ENCODE measurements at regions not wholly inside any gene's neighbourhood (a gene's known extent, or its start where the extent isn't known, plus 50 kb on each side); places are given as distances from the start of the nearest gene placed in this dataset.
A peak's percentile ranks its signal among the peaks of the same experiment; 100 is the strongest.
"Not testable (repeated sequence)": the region's sequence is repeated elsewhere in the genome, so short reads cannot be mapped to it uniquely, and the experiment has no call there.

DNA sequence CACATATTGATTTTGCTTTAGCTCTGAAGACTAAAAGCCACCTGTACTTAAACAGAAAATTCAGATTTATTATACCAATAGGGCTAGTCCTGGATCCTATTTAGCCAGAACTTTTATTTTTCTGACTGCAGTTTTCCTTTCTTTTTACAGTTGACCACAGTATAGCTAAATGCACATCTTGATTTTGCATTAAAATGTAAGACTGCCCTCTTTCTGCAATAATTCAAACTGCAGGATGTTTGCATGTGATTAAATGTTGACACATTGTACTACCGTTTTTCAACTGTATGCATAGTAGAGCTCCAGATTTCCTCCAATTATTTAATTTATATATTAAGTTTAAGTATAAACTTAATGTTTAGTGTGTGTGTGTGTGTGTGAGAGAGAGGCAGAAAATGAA, 1262.9 kb downstream of the SUCLG1 start:
- no peaks in the 10 kb centered on the region for H3K27me3 ChIP-seq (ENCODE audit: low read depth)
- no peaks in the 10 kb centered on the region for H3K4me1 ChIP-seq
- intact Hi-C loops (cut with micrococcal nuclease): loop anchor here (10.0 kb wide), 1 partner anchor 501 kb away; no protein-coding TSS in a partner anchor
- no peak overlapping the region for H3K27ac ChIP-seq (replicated peaks)
- H3K36me3 ChIP-seq: no peaks in the 10 kb centered on the region
- no peak overlapping the region for H3K4me3 ChIP-seq
- DNase-seq: no peak
- no peaks in the 10 kb centered on the region for H3K9me3 ChIP-seq (replicated peaks)
- TF ChIP-seq, protein P1, sequence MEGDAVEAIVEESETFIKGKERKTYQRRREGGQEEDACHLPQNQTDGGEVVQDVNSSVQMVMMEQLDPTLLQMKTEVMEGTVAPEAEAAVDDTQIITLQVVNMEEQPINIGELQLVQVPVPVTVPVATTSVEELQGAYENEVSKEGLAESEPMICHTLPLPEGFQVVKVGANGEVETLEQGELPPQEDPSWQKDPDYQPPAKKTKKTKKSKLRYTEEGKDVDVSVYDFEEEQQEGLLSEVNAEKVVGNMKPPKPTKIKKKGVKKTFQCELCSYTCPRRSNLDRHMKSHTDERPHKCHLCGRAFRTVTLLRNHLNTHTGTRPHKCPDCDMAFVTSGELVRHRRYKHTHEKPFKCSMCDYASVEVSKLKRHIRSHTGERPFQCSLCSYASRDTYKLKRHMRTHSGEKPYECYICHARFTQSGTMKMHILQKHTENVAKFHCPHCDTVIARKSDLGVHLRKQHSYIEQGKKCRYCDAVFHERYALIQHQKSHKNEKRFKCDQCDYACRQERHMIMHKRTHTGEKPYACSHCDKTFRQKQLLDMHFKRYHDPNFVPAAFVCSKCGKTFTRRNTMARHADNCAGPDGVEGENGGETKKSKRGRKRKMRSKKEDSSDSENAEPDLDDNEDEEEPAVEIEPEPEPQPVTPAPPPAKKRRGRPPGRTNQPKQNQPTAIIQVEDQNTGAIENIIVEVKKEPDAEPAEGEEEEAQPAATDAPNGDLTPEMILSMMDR (IDR thresholded peaks at IDR 0.05; ENCODE audit: borderline replicate concordance): peak; percentile 75

DNA sequence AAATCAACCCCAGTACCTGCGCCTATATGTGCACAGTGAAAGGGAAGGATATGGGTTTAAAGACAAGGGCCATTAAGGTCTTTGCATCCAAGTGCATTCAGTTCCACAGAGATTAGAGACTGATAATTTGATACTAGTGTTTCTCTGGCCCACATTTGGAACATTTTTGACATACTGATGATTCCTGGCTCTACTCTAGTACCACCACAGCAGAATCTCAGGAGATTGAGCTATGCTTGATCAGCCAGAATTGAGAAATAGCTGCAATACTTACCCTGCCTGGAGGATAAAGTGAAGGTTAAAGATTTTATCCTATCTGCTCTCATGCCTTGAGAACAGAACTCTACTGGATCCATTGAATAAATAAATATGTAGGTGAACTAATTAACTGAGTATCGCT, 1267.8 kb downstream of the SUCLG1 start:
- H3K9me3 ChIP-seq (replicated peaks): peaks cover 5% of the 10 kb centered on the region
- no peaks in the 10 kb centered on the region for H3K4me1 ChIP-seq
- TF ChIP-seq, protein P1 (IDR thresholded peaks at IDR 0.05; ENCODE audit: borderline replicate concordance): no peak
- no peaks in the 10 kb centered on the region for H3K27me3 ChIP-seq (ENCODE audit: low read depth)
- no peak for DNase-seq
- H3K4me3 ChIP-seq: no peak overlapping the region
- no peaks in the 10 kb centered on the region for H3K36me3 ChIP-seq
- H3K27ac ChIP-seq (replicated peaks): no peak overlapping the region
- intact Hi-C loops (cut with micrococcal nuclease): loop anchor here (10.0 kb wide), 1 partner anchor 497 kb away; no protein-coding TSS in a partner anchor

DNA sequence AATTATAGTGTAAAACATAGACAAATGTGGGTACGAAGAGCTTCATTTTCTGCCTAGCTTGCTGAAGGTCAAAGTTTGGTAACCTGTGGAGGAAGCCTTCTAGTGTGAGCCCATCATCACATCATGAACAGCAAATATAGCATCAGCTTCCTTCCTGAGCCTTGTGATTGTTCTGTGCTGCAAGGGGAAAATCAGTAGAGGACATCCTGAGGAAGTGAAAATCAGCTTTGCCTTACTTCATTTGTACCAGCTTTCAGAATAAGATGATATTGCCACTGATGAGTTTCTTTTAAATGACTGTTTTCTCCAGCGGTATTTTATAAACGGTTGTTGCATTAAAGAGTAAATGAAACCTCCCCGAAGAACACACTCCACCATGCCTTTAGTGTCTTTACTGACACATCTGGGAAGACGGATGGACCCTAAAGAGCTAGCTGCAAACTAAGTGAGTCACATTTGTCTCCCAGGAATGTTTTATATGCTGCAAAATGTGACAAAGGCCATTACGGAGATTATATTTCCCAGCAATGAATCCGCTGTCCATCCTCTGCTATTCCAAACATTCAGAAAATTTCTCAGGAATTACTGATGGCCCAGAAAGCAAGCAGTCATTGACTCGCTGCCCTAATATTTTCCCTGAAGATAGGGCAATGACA, 1272.8 kb downstream of the SUCLG1 start:
- Histone ChIP-seq H3K4me1 (peaks cover 5% of the 10 kb centered on the region), H3K4me3 (no peak overlapping the region), H3K36me3 (no peaks in the 10 kb centered on the region), H3K9me3 (replicated peaks) (peaks cover 5% of the 10 kb centered on the region), H3K27ac (replicated peaks) (peak overlapping the region; percentile 50), H3K27me3 (ENCODE audit: low read depth) (no peaks in the 10 kb centered on the region)
- DNase-seq: no peak
- intact Hi-C loops (cut with micrococcal nuclease): no loop called here
- TF ChIP-seq, protein P1 (IDR thresholded peaks at IDR 0.05; ENCODE audit: borderline replicate concordance): no peak

DNA sequence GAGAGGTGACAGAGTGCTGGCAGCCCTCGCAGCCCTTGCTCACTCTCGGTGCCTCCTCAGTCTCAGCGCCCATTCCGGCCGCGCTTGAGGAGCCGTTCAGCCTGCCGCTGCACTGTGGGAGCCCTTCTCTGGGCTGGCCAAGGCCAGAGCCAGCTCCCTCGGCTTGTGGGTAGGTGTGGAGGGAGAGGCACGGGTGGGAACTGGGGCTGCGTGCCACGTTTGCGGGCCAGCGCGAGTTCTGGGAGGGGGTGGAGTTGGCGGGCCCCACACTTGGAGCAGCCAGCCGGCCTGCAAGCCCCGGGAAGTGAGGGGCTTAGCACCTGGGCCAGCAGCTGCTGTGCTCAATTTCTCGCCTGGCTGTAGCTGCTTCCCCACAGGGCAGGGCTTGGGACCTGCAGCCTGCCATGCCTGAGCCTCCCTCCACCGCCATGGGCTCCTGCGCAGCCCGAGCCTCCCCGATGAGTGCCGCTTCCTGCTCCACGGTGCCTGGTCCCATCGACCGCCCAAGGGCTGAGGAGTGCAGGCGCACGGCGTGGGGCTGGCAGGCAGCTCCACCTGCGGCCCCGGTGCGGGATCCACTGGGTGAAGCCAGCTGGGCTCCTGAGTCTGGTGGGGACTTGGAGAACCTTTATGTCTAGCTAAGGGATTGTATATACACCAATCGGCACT, 1278.1 kb downstream of the SUCLG1 start:
- H3K4me3 ChIP-seq; DNase-seq; H3K27me3 ChIP-seq (ENCODE audit: low read depth); H3K36me3 ChIP-seq; intact Hi-C loops (cut with micrococcal nuclease); H3K9me3 ChIP-seq (replicated peaks); H3K4me1 ChIP-seq; H3K27ac ChIP-seq (replicated peaks): not testable (repeated sequence)

DNA sequence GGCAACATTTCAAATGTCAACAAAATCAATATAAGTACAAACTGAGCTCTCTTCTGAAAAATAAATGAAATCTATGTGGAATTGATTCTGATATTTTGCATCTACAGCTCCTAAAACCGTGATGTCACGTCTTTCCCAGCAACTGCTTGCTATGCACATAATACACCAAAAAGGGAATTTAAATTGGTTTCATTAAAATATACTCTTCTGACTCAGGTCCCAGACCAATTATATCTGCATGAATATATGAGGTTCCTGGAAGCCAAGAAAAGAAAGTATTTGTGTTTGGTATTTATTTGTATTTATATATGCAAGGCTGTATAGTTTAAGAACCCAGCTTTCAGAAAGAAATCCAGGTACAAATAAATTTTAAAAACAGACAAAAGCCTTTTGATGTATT, 1282.5 kb downstream of the SUCLG1 start:
- intact Hi-C loops (cut with micrococcal nuclease): no loop called here
- DNase-seq: no peak
- H3K27ac ChIP-seq (replicated peaks): no peak overlapping the region
- no peaks in the 10 kb centered on the region for H3K36me3 ChIP-seq
- H3K9me3 ChIP-seq (replicated peaks): no peaks in the 10 kb centered on the region
- H3K4me1 ChIP-seq: peaks cover 4% of the 10 kb centered on the region
- H3K4me3 ChIP-seq: no peak overlapping the region
- TF ChIP-seq, protein P1 (IDR thresholded peaks at IDR 0.05; ENCODE audit: borderline replicate concordance): no peak
- no peaks in the 10 kb centered on the region for H3K27me3 ChIP-seq (ENCODE audit: low read depth)

DNA sequence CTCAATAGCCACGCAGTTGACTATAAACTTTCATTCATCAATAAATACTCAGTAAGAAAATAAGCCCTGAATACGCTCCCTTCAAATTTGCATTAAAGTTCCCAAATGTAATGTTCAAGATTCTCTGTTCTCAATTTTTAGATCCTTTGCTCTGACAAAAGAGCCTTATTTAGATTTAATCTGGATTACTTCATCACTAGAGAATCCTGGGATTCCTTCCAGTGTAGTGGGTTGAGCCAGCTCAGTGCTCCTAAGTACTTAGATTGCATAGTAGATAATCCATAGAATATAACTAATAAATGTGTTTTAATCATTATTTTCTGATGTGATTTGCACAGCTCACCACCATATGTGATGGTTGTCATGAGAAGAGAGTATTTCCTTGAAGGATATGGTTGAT, 1286.2 kb downstream of the SUCLG1 start:
- no peaks in the 10 kb centered on the region for H3K27me3 ChIP-seq (ENCODE audit: low read depth)
- TF ChIP-seq, protein P1 (IDR thresholded peaks at IDR 0.05; ENCODE audit: borderline replicate concordance): no peak
- intact Hi-C loops (cut with micrococcal nuclease): no loop called here

More for the DNA sequence above, 1286.2 kb downstream of the SUCLG1 start:
- no peaks in the 10 kb centered on the region for H3K9me3 ChIP-seq (replicated peaks)
- peaks cover 4% of the 10 kb centered on the region for H3K4me1 ChIP-seq
- no peak overlapping the region for H3K4me3 ChIP-seq
- no peak for DNase-seq
- no peak overlapping the region for H3K27ac ChIP-seq (replicated peaks)
- H3K36me3 ChIP-seq: no peaks in the 10 kb centered on the region

Data from left ventricle myocardium inferior (tissue), 1 donor.